ENCODE measurements at regions not wholly inside any gene's neighbourhood (a gene's known extent, or its start where the extent isn't known, plus 50 kb on each side); places are given as distances from the start of the nearest gene placed in this dataset.

DNA sequence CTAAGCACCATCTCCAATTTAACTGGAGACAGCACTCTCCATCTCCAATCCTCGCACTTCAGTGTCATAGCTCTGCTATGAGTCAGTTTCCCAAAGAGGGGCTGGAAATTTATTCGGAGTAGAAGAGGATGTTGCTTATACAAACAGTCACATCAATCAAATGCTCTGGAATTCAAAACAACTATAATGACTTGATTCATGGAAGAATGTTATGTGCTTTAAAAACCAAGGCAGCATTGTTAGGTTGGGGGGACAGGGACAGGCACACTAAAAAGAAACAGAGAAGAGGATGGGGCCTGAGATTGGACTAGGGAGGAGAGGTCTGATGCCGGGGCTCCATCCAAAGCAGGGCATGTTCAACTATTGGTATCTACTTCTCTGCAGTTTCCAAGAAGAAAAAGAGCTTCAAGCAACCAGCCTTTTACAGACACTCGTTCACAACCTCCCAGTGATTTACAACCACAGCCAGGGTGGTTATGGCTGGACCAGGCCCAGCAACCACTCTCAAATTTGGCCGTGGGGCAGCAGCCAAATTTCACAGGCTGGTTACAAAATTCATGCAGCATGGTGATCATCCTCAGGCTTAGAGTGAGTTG, 117.5 kb upstream of the ZNF366 start:
- TF ChIP-seq, protein P1, sequence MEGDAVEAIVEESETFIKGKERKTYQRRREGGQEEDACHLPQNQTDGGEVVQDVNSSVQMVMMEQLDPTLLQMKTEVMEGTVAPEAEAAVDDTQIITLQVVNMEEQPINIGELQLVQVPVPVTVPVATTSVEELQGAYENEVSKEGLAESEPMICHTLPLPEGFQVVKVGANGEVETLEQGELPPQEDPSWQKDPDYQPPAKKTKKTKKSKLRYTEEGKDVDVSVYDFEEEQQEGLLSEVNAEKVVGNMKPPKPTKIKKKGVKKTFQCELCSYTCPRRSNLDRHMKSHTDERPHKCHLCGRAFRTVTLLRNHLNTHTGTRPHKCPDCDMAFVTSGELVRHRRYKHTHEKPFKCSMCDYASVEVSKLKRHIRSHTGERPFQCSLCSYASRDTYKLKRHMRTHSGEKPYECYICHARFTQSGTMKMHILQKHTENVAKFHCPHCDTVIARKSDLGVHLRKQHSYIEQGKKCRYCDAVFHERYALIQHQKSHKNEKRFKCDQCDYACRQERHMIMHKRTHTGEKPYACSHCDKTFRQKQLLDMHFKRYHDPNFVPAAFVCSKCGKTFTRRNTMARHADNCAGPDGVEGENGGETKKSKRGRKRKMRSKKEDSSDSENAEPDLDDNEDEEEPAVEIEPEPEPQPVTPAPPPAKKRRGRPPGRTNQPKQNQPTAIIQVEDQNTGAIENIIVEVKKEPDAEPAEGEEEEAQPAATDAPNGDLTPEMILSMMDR (IDR thresholded peaks at IDR 0.05; ENCODE audit: borderline replicate concordance, extremely low read depth, low read length, poor library complexity, severe bottlenecking): no peak
- TF ChIP-seq EZH2 (IDR thresholded peaks at IDR 0.05; ENCODE audit: borderline replicate concordance, low read depth, low read length, severe bottlenecking): no peak
